Naive thymus-derived CD4-positive, alpha-beta T cell (primary cell): ENCODE measurements at regions not wholly inside any gene's neighbourhood (a gene's known extent, or its start where the extent isn't known, plus 50 kb on each side); places are given as distances from the start of the nearest gene placed in this dataset.

Experiments
- ATAC-seq: fragments of 150-1000 bp; cut with Tn5 transposase; 2 replicates; pipeline ENCODE4 v1.10.0; 2021; ENCODE audit warnings: mild to moderate bottlenecking, moderate library complexity
- CTCF ChIA-PET: fragments of 350-600 bp; sonication (Branson Sonifier 250); formaldehyde crosslinking; loops from one replicate; lab custom pipeline; 2021; ENCODE audit warnings: antibody characterized with exemption; lab: Charles Lee
- POLR2A ChIA-PET: fragments of 350-600 bp; sonication (Branson Sonifier 250); formaldehyde crosslinking; loops from one replicate; lab custom pipeline; 2021; ENCODE audit warnings: antibody characterized with exemption, inconsistent platforms; lab: Charles Lee
- DNase-seq, 9 donors: peaks; one replicate each; pipeline versions ENCODE4 v3.0.0 to v3.0.0-alpha.2; 2020 to 2022; ENCODE audit warnings: mixed read lengths in 1 of 9
- H3K27ac ChIP-seq: one replicate; pipeline ENCODE4 v1.7.0; 2013; ENCODE audit warnings: mild to moderate bottlenecking, low read depth, low read length, moderate library complexity
- H3K27me3 ChIP-seq, 2 donors: one replicate each; pipeline ENCODE4 v1.7.0; 2013; ENCODE audit warnings: low read length in 2 of 2, mild to moderate bottlenecking in 2 of 2, moderate library complexity in 2 of 2; ENCODE audit not compliant: control insufficient read depth in 2 of 2, insufficient read depth in 2 of 2
- H3K36me3 ChIP-seq, 3 experiments: 1 replicate in 2 of 3; 2 replicates in 1 of 3; pipeline ENCODE4 v1.7.0; 2013; ENCODE audit warnings: low read length in 3 of 3, mild to moderate bottlenecking in 3 of 3, moderate library complexity in 1 of 3; ENCODE audit not compliant: insufficient read depth in 3 of 3, control insufficient read depth in 2 of 3
- H3K4me1 ChIP-seq, 2 donors: one replicate each; pipeline ENCODE4 v1.7.0; 2013; ENCODE audit warnings: low read length in 2 of 2, mild to moderate bottlenecking in 2 of 2, moderate library complexity in 1 of 2; ENCODE audit not compliant: control insufficient read depth in 2 of 2, insufficient read depth in 2 of 2
- H3K4me3 ChIP-seq: 2 replicates; pipeline ENCODE4 v1.7.0; 2013; ENCODE audit warnings: mild to moderate bottlenecking, low read length
- H3K9me3 ChIP-seq, 3 experiments: 1 replicate in 2 of 3; 2 replicates in 1 of 3; pipeline ENCODE4 v1.7.0; 2013; ENCODE audit warnings: low read length in 3 of 3; ENCODE audit not compliant: control insufficient read depth in 2 of 3
- H3K27ac Mint-ChIP-seq, 9 donors: one replicate each; pipeline ENCODE4 v1.8.0; 2020 to 2022; ENCODE audit warnings: mixed read lengths in 9 of 9, mild to moderate bottlenecking in 8 of 9, moderate library complexity in 5 of 9, inconsistent platforms in 2 of 9
- H3K27me3 Mint-ChIP-seq, 5 donors: one replicate each; pipeline ENCODE4 v1.8.0; 2021 to 2022; ENCODE audit warnings: mixed read lengths in 5 of 5, mild to moderate bottlenecking in 1 of 5
- H3K36me3 Mint-ChIP-seq, 5 donors: one replicate each; pipeline ENCODE4 v1.8.0; 2020 to 2022; ENCODE audit warnings: mixed read lengths in 5 of 5, mild to moderate bottlenecking in 3 of 5, inconsistent platforms in 1 of 5
- H3K4me1 Mint-ChIP-seq, 7 donors: one replicate each; pipeline ENCODE4 v1.8.0; 2020 to 2022; ENCODE audit warnings: mixed read lengths in 7 of 7, mild to moderate bottlenecking in 3 of 7, inconsistent platforms in 1 of 7
- H3K4me3 Mint-ChIP-seq, 10 donors: one replicate each; pipeline ENCODE4 v1.8.0; 2020 to 2022; ENCODE audit warnings: mild to moderate bottlenecking in 10 of 10, mixed read lengths in 10 of 10, moderate library complexity in 6 of 10, inconsistent platforms in 2 of 10
- H3K9me3 Mint-ChIP-seq, 11 donors: one replicate each; pipeline ENCODE4 v1.8.0; 2020 to 2022; ENCODE audit warnings: mixed read lengths in 11 of 11, mild to moderate bottlenecking in 4 of 11, inconsistent platforms in 1 of 11, moderate library complexity in 1 of 11
- intact Hi-C, 2 donors: fragments of 100-400 bp; cut with micrococcal nuclease; formaldehyde crosslinking; loops; one replicate each; pipeline ENCODE4 v1.15.1; 2023

DNA sequence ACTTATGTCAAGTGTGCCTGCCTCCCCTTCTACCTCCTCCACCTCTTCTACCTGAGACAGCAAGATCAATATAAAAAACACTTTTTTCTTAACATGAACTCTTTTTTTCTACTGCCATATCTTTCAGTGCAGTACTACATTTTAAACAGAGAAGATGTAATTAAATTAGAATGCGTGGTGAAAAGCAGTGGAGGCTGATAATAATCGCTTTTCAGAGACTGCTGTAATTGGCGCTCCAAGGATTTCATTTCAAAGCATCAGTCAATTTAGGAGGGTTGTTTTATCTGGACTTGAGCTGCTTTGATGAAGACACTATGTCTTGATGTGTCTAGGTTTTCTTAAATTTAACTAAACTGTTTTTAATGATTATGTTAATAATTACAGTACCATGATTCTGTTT is 85.3 kb upstream of the CRBN start:
- DNase-seq (no peak), ATAC-seq (no peak)
- Histone ChIP-seq H3K27ac (no peak overlapping the region), H3K36me3 (no peaks in the 10 kb centered on the region), H3K4me3 (no peak overlapping the region), H3K9me3 (no peaks in the 10 kb centered on the region), H3K27me3 (no peaks in the 10 kb centered on the region), H3K4me1 (no peaks in the 10 kb centered on the region)
- Mint-ChIP-seq H3K4me3 (no peak overlapping the region), H3K36me3 (no peaks in the 10 kb centered on the region), H3K27me3 (peaks cover 0 to 19% (median 6%) of the 10 kb centered on the region in 5 donors), H3K9me3 (peaks cover 0 to 2% (median 0%) of the 10 kb centered on the region in 11 donors), H3K27ac (no peak overlapping the region), H3K4me1 (no peaks in the 10 kb centered on the region)
- CTCF ChIA-PET: no interaction called here
- intact Hi-C loops: no loop called here
- POLR2A ChIA-PET: no interaction called here

GRCh38 chr3:3260870-3261269 is 81.4 kb upstream of the CRBN start:
- no peak overlapping the region for H3K27ac Mint-ChIP-seq
- Histone ChIP-seq H3K4me1 (no peaks in the 10 kb centered on the region), H3K9me3 (no peaks in the 10 kb centered on the region), H3K36me3 (no peaks in the 10 kb centered on the region), H3K4me3 (no peak overlapping the region), H3K27me3 (no peaks in the 10 kb centered on the region), H3K27ac (no peak overlapping the region)
- intact Hi-C loops: no loop called here
- no peak overlapping the region for H3K4me3 Mint-ChIP-seq
- peaks cover 0 to 1% (median 0%) of the 10 kb centered on the region in 11 donors for H3K9me3 Mint-ChIP-seq
- H3K27me3 Mint-ChIP-seq: peaks cover 0 to 4% (median 0%) of the 10 kb centered on the region in 5 donors
- ATAC-seq: no peak
- ChIA-PET CTCF (no interaction called here), POLR2A (no interaction called here)
- no peaks in the 10 kb centered on the region for H3K4me1 Mint-ChIP-seq
- no peak for DNase-seq
- H3K36me3 Mint-ChIP-seq: no peaks in the 10 kb centered on the region

DNA sequence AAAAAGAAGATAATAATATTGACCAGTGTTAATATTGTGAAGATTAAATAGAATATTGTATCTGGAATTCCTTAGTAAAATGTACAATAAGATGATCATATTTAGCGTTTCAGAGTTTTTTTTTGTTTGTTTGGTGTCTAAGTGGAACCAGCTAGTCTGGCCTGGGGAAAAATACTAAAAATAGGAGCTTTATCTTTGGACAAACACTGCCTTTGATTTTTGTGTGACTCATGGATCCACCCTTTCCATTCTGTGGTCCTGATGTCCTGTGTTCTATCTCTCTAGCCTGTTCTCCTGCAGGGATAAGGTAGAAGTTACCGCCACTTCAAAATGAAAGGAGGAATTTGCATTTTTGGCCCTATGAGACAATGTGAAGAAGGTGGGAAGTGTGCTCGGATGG is 79.7 kb upstream of the CRBN start:
- H3K9me3 Mint-ChIP-seq: peaks cover 0 to 6% (median 0%) of the 10 kb centered on the region in 11 donors
- intact Hi-C loops: no loop called here

GRCh38 chr3:3258281-3258680 is 78.8 kb upstream of the CRBN start:
- Mint-ChIP-seq H3K27me3 (no peaks in the 10 kb centered on the region), H3K4me1 (no peaks in the 10 kb centered on the region), H3K36me3 (peaks cover 0 to 4% (median 0%) of the 10 kb centered on the region in 5 donors), H3K4me3 (no peak overlapping the region), H3K27ac (no peak overlapping the region), H3K9me3 (peaks cover 0 to 13% (median 2%) of the 10 kb centered on the region in 11 donors)
- POLR2A ChIA-PET: no interaction called here
- Histone ChIP-seq H3K27ac (no peak overlapping the region), H3K27me3 (no peaks in the 10 kb centered on the region), H3K9me3 (no peaks in the 10 kb centered on the region), H3K36me3 (no peaks in the 10 kb centered on the region), H3K4me3 (no peak overlapping the region), H3K4me1 (no peaks in the 10 kb centered on the region)
- ATAC-seq: no peak
- intact Hi-C loops: no loop called here
- CTCF ChIA-PET: no interaction called here
- no peak for DNase-seq

More for the DNA sequence above, 79.7 kb upstream of the CRBN start:
- Mint-ChIP-seq H3K27ac (no peak overlapping the region), H3K4me3 (no peak overlapping the region), H3K27me3 (no peaks in the 10 kb centered on the region), H3K4me1 (no peaks in the 10 kb centered on the region), H3K36me3 (no peaks in the 10 kb centered on the region)
- DNase-seq (no peak), ATAC-seq (no peak)
- Histone ChIP-seq H3K9me3 (no peaks in the 10 kb centered on the region), H3K4me1 (no peaks in the 10 kb centered on the region), H3K36me3 (no peaks in the 10 kb centered on the region), H3K27me3 (no peaks in the 10 kb centered on the region), H3K4me3 (no peak overlapping the region), H3K27ac (no peak overlapping the region)
- CTCF ChIA-PET: interaction anchor here (0.6 kb wide), 1 partner anchor 59 kb away, joined by 4 read pairs; no protein-coding TSS in a partner anchor
- POLR2A ChIA-PET: no interaction called here

- DNase-seq (no peak), ATAC-seq (no peak)
- intact Hi-C loops: no loop called here
- H3K4me1 ChIP-seq: no peaks in the 10 kb centered on the region
- Mint-ChIP-seq H3K36me3 (no peaks in the 10 kb centered on the region), H3K27me3 (peaks cover 0 to 14% (median 4%) of the 10 kb centered on the region in 5 donors), H3K27ac (no peak overlapping the region), H3K4me1 (no peaks in the 10 kb centered on the region), H3K4me3 (no peak overlapping the region), H3K9me3 (peaks cover 0 to 4% (median 0%) of the 10 kb centered on the region in 11 donors)
- H3K4me3 ChIP-seq: no peak overlapping the region
- H3K27me3 ChIP-seq: no peaks in the 10 kb centered on the region
- CTCF ChIA-PET: no interaction called here
- POLR2A ChIA-PET: no interaction called here
- no peaks in the 10 kb centered on the region for H3K9me3 ChIP-seq
- no peaks in the 10 kb centered on the region for H3K36me3 ChIP-seq
- no peak overlapping the region for H3K27ac ChIP-seq
Measured at GRCh38 chr3:3241596-3241995, 62.1 kb upstream of the CRBN start.

GRCh38 chr3:3240986-3241385 is 61.5 kb upstream of the CRBN start:
- Mint-ChIP-seq H3K36me3 (no peaks in the 10 kb centered on the region), H3K4me1 (no peaks in the 10 kb centered on the region), H3K27me3 (peaks cover 0 to 9% (median 4%) of the 10 kb centered on the region in 5 donors), H3K9me3 (peaks cover 0 to 4% (median 0%) of the 10 kb centered on the region in 11 donors), H3K27ac (no peak overlapping the region), H3K4me3 (no peak overlapping the region)
- intact Hi-C loops: no loop called here
- CTCF ChIA-PET: no interaction called here
- POLR2A ChIA-PET: no interaction called here
- Histone ChIP-seq H3K4me1 (no peaks in the 10 kb centered on the region), H3K27ac (no peak overlapping the region), H3K9me3 (no peaks in the 10 kb centered on the region), H3K4me3 (no peak overlapping the region), H3K36me3 (no peaks in the 10 kb centered on the region), H3K27me3 (no peaks in the 10 kb centered on the region)
- no peak for DNase-seq
- ATAC-seq: no peak

DNA sequence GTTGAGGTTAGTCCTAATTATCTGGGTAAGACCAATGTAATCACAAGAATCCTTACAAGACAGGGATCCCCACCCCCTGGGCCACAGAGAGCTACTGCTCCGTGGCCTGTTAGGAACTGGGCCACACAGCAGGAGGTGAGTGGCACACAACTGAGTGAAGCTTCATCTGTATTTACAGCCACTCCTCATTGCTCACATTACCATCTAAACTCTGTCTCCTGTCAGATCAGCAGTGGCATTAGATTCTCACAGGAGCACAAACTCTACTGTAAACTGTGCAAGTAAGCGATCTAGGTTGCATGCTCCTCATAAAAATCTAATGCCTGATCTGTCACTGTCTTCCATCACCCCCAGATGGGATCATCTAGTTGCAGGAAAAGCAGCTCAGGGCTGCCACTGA is 58.5 kb upstream of the CRBN start:
- CTCF ChIA-PET: no interaction called here
- no peaks in the 10 kb centered on the region for H3K27me3 ChIP-seq
- H3K27me3 Mint-ChIP-seq: no peaks in the 10 kb centered on the region
- no peak overlapping the region for H3K27ac ChIP-seq
- H3K9me3 Mint-ChIP-seq: peaks cover 0 to 9% (median 0%) of the 10 kb centered on the region in 11 donors
- no peaks in the 10 kb centered on the region for H3K36me3 Mint-ChIP-seq
- no peaks in the 10 kb centered on the region for H3K9me3 ChIP-seq
- H3K4me3 Mint-ChIP-seq: no peak overlapping the region
- intact Hi-C loops: no loop called here
- POLR2A ChIA-PET: no interaction called here
- H3K27ac Mint-ChIP-seq: no peak overlapping the region
- no peaks in the 10 kb centered on the region for H3K4me1 Mint-ChIP-seq
- no peaks in the 10 kb centered on the region for H3K4me1 ChIP-seq
- H3K36me3 ChIP-seq: no peaks in the 10 kb centered on the region
- no peak for DNase-seq
- no peak for ATAC-seq
- no peak overlapping the region for H3K4me3 ChIP-seq
